ENCODE measurements at regions not wholly inside any gene's neighbourhood (a gene's known extent, or its start where the extent isn't known, plus 50 kb on each side); places are given as distances from the start of the nearest gene placed in this dataset.

DNA sequence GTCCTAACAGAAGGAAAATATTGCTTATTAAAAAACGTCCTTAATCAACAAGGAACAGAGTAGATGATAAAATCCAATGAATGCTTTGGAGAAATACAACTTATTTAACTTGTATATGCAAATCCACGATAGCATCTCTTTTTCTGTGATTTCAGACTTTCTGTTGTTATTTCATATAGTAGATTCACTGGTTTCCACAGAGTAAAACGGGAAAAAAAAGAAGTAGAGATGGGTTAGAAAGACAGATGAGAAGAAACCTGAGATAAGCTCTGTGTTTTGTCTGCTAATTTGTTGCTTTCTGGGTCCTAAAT is 447.7 kb downstream of the RERGL start:
- TF ChIP-seq, protein P1, sequence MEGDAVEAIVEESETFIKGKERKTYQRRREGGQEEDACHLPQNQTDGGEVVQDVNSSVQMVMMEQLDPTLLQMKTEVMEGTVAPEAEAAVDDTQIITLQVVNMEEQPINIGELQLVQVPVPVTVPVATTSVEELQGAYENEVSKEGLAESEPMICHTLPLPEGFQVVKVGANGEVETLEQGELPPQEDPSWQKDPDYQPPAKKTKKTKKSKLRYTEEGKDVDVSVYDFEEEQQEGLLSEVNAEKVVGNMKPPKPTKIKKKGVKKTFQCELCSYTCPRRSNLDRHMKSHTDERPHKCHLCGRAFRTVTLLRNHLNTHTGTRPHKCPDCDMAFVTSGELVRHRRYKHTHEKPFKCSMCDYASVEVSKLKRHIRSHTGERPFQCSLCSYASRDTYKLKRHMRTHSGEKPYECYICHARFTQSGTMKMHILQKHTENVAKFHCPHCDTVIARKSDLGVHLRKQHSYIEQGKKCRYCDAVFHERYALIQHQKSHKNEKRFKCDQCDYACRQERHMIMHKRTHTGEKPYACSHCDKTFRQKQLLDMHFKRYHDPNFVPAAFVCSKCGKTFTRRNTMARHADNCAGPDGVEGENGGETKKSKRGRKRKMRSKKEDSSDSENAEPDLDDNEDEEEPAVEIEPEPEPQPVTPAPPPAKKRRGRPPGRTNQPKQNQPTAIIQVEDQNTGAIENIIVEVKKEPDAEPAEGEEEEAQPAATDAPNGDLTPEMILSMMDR (IDR thresholded peaks at IDR 0.05; ENCODE audit: insufficient read depth, missing control alignments): no peak
- FAIRE-seq: no peak
- no peak for DNase-seq (ENCODE audit: insufficient read length, low spot score)

DNA sequence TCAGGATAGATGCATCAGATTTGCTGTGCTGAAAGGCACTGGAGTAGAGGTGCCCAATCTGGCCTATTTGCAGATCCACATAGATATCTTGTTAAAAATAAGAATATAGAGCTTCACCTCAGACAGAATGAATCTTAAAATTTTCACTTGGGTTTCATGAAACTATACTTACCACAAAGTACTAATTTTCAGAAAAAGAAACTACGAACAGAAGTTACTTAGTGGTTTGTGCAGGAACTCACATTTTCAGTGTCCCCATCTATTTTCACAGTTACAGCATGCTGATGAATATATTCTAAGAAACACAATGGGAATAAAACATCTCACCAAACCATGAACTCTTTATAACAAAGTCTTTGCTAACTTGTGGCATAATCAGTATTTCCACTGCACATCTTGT is 449.4 kb downstream of the RERGL start:
- TF ChIP-seq, protein P1 (IDR thresholded peaks at IDR 0.05; ENCODE audit: insufficient read depth, missing control alignments): no peak
- no peak for FAIRE-seq
- DNase-seq (ENCODE audit: insufficient read length, low spot score): no peak

GRCh38 chr12:17618831-17619230 is 471.2 kb downstream of the RERGL start:
- DNase-seq (ENCODE audit: insufficient read length, low spot score) (no peak), FAIRE-seq (no peak)
- TF ChIP-seq, protein P1 (IDR thresholded peaks at IDR 0.05; ENCODE audit: insufficient read depth, missing control alignments): no peak

DNA sequence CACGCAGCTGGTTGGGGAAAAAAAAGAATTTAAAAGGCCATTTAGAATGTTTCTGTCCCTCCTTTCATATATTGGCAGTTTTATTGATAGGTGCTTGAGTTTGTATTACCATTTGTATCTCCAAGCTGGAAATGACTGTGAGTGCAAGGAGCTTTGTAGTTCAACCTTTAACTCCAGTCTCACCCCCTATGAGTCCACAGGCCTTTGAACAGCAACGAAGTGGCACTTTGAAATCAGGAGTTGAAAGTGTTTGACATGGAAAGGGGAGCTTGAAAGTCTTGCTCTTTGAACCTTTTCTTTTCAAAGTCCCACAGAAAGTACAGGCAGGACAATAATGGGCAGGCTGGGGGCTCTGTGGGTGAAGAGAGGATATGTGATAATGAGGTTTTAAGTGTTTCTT is 480.3 kb downstream of the RERGL start:
- TF ChIP-seq, protein P1 (IDR thresholded peaks at IDR 0.05; ENCODE audit: insufficient read depth, missing control alignments): no peak
- no peak for FAIRE-seq

DNA sequence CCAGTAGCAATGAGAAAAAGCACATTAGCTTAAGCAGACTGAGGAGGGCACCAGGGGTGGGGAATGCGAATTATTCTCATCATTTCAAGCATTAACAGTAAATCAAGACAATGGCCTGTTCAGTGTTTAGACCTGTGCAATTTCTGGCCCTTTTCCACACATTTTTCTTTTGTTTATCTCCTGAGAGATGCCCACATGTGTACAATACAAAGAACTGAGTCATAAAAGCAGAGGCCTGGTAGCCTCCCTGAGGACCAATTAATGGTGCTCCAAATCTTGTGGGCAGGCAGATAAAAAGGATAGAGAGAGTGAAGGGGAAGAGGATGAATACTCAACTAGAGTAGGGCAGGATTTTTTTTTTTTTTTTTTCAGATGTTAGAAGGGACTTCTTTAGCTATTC is 480.8 kb downstream of the RERGL start:
- TF ChIP-seq, protein P1 (IDR thresholded peaks at IDR 0.05; ENCODE audit: insufficient read depth, missing control alignments): no peak
- DNase-seq (ENCODE audit: insufficient read length, low spot score) (no peak), FAIRE-seq (no peak)

More for the DNA sequence above, 480.3 kb downstream of the RERGL start:
- DNase-seq (ENCODE audit: insufficient read length, low spot score): no peak

DNA sequence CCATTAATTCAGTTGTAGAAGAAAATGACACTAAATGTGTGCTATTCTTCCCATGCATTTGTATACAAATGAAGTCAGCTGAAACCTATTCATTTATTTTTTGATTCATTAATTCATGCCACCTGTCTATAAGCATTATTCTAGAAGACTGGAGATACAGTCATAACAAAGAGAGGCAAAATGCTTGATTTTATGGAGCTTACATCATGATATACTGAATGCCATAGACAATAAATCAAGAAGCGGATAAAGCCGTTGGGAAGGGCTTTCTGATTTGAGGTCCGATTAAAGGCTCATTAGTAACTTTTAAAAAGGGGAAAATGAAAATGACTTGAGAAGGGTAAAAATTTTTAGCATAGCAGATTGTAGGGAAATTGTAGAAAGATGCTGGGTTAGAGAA is 494.9 kb downstream of the RERGL start:
- FAIRE-seq (no peak), DNase-seq (ENCODE audit: insufficient read length, low spot score) (no peak)
- TF ChIP-seq, protein P1 (IDR thresholded peaks at IDR 0.05; ENCODE audit: insufficient read depth, missing control alignments): no peak

GRCh38 chr12:17593715-17594406 is 496.1 kb downstream of the RERGL start:
- FAIRE-seq (no peak), DNase-seq (ENCODE audit: insufficient read length, low spot score) (no peak)
- TF ChIP-seq, protein P1 (IDR thresholded peaks at IDR 0.05; ENCODE audit: insufficient read depth, missing control alignments): no peak

Measured in D721Med (cell line).